BJ (cell line): ENCODE measurements at regions not wholly inside any gene's neighbourhood (a gene's known extent, or its start where the extent isn't known, plus 50 kb on each side); places are given as distances from the start of the nearest gene placed in this dataset.
A peak's percentile ranks its signal among the peaks of the same experiment; 100 is the strongest.

Source experiments
- CTCF ChIA-PET: fragments of 350-600 bp; formaldehyde crosslinking; extraction: SDS; loops from one replicate; lab custom pipeline; 2021; ENCODE audit warnings: antibody characterized with exemption, inconsistent platforms; lab: Yijun Ruan, JAX
- POLR2A ChIA-PET: fragments of 300-600 bp; sonication (Branson Sonifier 250); formaldehyde crosslinking; extraction: SDS; loops from one replicate; lab custom pipeline; 2021; ENCODE audit warnings: antibody characterized with exemption; lab: Charles Lee
- DNase-seq: peaks from one replicate; pipeline ENCODE4 v3.0.0-alpha.2; 2011; ENCODE audit warnings: low read depth
- H3K27me3 ChIP-seq: 2 replicates; pipeline ENCODE4 v1.6.0; 2011; ENCODE audit warnings: low read length; ENCODE audit not compliant: control insufficient read depth, insufficient read depth
- H3K36me3 ChIP-seq: 2 replicates; pipeline ENCODE4 v1.5.1; 2011; ENCODE audit warnings: low read length; ENCODE audit not compliant: control insufficient read depth, insufficient read depth
- H3K4me3 ChIP-seq: 2 replicates; pipeline ENCODE4 v1.5.1; 2011; ENCODE audit warnings: low read depth, mild to moderate bottlenecking, control low read depth, low read length
- CTCF ChIP-seq: IDR thresholded peaks from 2 replicates; pipeline ENCODE4 v1.5.1; 2011; ENCODE audit warnings: low read depth, mild to moderate bottlenecking, control low read depth, inconsistent platforms, low read length, moderate library complexity; ENCODE audit not compliant: insufficient read depth

- ChIA-PET POLR2A (no interaction called here), CTCF (interaction anchor here (1.1 to 6.2 kb wide), 3 partner anchors 12 to 103 kb away, joined by 3 to 29 read pairs (median 3); a partner anchor contains a TSS)
- Histone ChIP-seq H3K27me3 (no peaks in the 10 kb centered on the region), H3K4me3 (no peak overlapping the region), H3K36me3 (no peaks in the 10 kb centered on the region)
- DNase-seq, result no peak
- TF ChIP-seq CTCF, result no peak
Measured at GRCh38 chr18:46276748-46277147, 172.6 kb downstream of the HAUS1 start.

- DNase-seq, result no peak
- POLR2A ChIA-PET, result no interaction called here
Measured at GRCh38 chr18:46278481-46279465, 174.6 kb downstream of the HAUS1 start.

GRCh38 chr18:46279673-46280072 lies 175.5 kb downstream of the HAUS1 start:
- no peak overlapping the region for H3K4me3 ChIP-seq
- ChIA-PET CTCF (interaction anchor here (0.5 to 7.1 kb wide), 14 partner anchors 8 to 379 kb away, joined by 3 to 69 read pairs (median 4); partner anchors contain the start of gene LOXHD1), POLR2A (no interaction called here)
- TF ChIP-seq CTCF, result no peak
- DNase-seq, result no peak
- no peaks in the 10 kb centered on the region for H3K36me3 ChIP-seq
- no peaks in the 10 kb centered on the region for H3K27me3 ChIP-seq

More at GRCh38 chr18:46278481-46279465, 174.6 kb downstream of the HAUS1 start:
- no peaks in the 10 kb centered on the region for H3K27me3 ChIP-seq
- TF ChIP-seq CTCF, result no peak
- no peak overlapping the region for H3K4me3 ChIP-seq
- no peaks in the 10 kb centered on the region for H3K36me3 ChIP-seq
- CTCF ChIA-PET, result interaction anchor here (0.6 to 7.1 kb wide), 10 partner anchors 13 to 380 kb away, joined by 3 to 69 read pairs (median 3); partner anchors contain the start of gene LOXHD1

GRCh38 chr18:46281185-46282176 lies 177.3 kb downstream of the HAUS1 start:
- TF ChIP-seq CTCF, result peak; percentile 93
- Histone ChIP-seq H3K4me3 (no peak overlapping the region), H3K27me3 (no peaks in the 10 kb centered on the region), H3K36me3 (no peaks in the 10 kb centered on the region)
- ChIA-PET CTCF (interaction anchor here (0.6 to 7.1 kb wide), 38 partner anchors 9 to 384 kb away, joined by 3 to 69 read pairs (median 4); partner anchors contain the start of gene LOXHD1), POLR2A (no interaction called here)
- no peak for DNase-seq
